WI38 (cell line): ENCODE measurements at regions not wholly inside any gene's neighbourhood (a gene's known extent, or its start where the extent isn't known, plus 50 kb on each side); places are given as distances from the start of the nearest gene placed in this dataset.

Source experiments
- H3K4me3 ChIP-seq: 2 replicates; pipeline ENCODE4 v1.5.1; 2011; ENCODE audit warnings: low read depth, mild to moderate bottlenecking, control low read depth, low read length
- TF ChIP-seq, protein P1 (sequence below): IDR thresholded peaks from 2 replicates; pipeline ENCODE4 v1.5.1; 2012; ENCODE audit warnings: low read depth, mild to moderate bottlenecking, control low read depth, low read length

DNA sequence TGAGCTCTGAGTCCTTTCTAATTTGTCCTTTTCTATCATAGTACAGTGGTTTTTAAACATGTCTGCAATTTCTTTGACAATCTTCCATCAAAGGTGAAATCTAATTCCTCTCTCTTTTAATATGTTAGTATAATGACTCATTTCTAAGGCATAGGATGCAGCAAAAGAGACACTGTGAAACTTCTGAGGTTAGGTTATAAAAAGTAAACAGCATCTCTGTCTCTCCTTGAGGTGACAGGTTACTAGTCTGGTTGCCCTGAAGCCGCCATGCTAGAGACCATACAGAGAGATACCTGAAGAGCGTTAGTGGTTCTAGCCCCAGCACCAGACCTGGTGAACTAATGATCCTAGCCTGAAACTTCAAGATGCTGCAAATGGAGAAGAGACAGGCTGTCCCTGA lies 114.3 kb downstream of the PPM1A start:
- no peak overlapping the region for H3K4me3 ChIP-seq
- TF ChIP-seq, protein P1, sequence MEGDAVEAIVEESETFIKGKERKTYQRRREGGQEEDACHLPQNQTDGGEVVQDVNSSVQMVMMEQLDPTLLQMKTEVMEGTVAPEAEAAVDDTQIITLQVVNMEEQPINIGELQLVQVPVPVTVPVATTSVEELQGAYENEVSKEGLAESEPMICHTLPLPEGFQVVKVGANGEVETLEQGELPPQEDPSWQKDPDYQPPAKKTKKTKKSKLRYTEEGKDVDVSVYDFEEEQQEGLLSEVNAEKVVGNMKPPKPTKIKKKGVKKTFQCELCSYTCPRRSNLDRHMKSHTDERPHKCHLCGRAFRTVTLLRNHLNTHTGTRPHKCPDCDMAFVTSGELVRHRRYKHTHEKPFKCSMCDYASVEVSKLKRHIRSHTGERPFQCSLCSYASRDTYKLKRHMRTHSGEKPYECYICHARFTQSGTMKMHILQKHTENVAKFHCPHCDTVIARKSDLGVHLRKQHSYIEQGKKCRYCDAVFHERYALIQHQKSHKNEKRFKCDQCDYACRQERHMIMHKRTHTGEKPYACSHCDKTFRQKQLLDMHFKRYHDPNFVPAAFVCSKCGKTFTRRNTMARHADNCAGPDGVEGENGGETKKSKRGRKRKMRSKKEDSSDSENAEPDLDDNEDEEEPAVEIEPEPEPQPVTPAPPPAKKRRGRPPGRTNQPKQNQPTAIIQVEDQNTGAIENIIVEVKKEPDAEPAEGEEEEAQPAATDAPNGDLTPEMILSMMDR = no peak

DNA sequence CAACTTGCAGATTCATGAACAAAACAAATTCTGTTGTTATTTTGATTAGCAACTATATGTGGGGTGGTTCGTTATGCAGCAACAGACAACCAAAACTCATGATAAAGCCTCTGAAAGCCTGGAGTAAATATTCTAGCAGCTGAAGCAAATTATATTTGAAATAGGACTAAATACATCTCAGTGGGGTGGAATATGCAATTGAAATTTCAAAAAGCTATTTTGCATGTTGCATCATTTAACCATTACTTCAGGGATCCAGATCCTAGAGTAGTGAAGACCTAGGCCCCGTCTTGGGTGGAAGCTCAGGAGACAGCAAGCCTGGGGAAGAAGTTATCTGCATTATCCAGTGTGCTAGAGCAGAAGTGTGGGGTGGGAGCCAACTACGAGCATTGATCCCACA lies 114.7 kb downstream of the PPM1A start:
- TF ChIP-seq, protein P1 = no peak

GRCh38 chr14:60381909-60382308 lies 104.0 kb downstream of the C14orf39 start:
- TF ChIP-seq, protein P1 = no peak
- H3K4me3 ChIP-seq = no peak overlapping the region

More for the DNA sequence above, 114.7 kb downstream of the PPM1A start:
- no peak overlapping the region for H3K4me3 ChIP-seq
